ENCODE measurements at regions not wholly inside any gene's neighbourhood (a gene's known extent, or its start where the extent isn't known, plus 50 kb on each side); places are given as distances from the start of the nearest gene placed in this dataset.

- TF ChIP-seq EZH2phosphoT487 (IDR thresholded peaks at IDR 0.05; ENCODE audit: insufficient read depth, low read depth) (no peak), EZH2 (IDR thresholded peaks at IDR 0.05; ENCODE audit: insufficient read depth, poor library complexity, severe bottlenecking) (no peak)
Measured at GRCh38 chr14:27389402-27389801, 791.6 kb upstream of the NOVA1 start.
